Neural cell (in vitro differentiated cells): ENCODE measurements at regions not wholly inside any gene's neighbourhood (a gene's known extent, or its start where the extent isn't known, plus 50 kb on each side); places are given as distances from the start of the nearest gene placed in this dataset.

ENCODE experiments used
- H2AFZ ChIP-seq: fragments of 200-600, 300-800 bp; sonication (generic), shearing (Covaris generic); 2 replicates; pipeline ENCODE4 v1.6.0; 2014; ENCODE audit warnings: low read depth, mild to moderate bottlenecking, antibody characterized with exemption, low read length, moderate library complexity
- H3F3A ChIP-seq: fragments of 200-600 bp; shearing (Covaris generic); 2 replicates; pipeline ENCODE4 v1.6.1; 2016; ENCODE audit warnings: mild to moderate bottlenecking, moderate library complexity, mixed read lengths, antibody characterized with exemption, low read length; ENCODE audit not compliant: insufficient read depth, poor library complexity, severe bottlenecking
- H3K27ac ChIP-seq: fragments of 200-600, 300-800 bp; sonication (generic), shearing (Covaris generic); 2 replicates; pipeline ENCODE4 v1.5.1; 2014; ENCODE audit warnings: mild to moderate bottlenecking, low read length, moderate library complexity
- H3K27me3 ChIP-seq: fragments of 300-800, 200-600 bp; sonication (generic), shearing (Covaris generic); 2 replicates; pipeline ENCODE4 v1.6.0; 2014; ENCODE audit warnings: mild to moderate bottlenecking, low read depth, low read length, moderate library complexity; ENCODE audit not compliant: insufficient read depth
- H3K36me3 ChIP-seq: fragments of 300-800, 200-600 bp; sonication (generic), shearing (Covaris generic); 2 replicates; pipeline ENCODE4 v1.5.1; 2014; ENCODE audit warnings: mild to moderate bottlenecking, antibody characterized with exemption, low read length, moderate library complexity; ENCODE audit not compliant: insufficient read depth
- H3K4me2 ChIP-seq: fragments of 300-800, 200-600 bp; sonication (generic), shearing (Covaris generic); 2 replicates; pipeline ENCODE4 v1.6.0; 2014; ENCODE audit warnings: mild to moderate bottlenecking, low read length
- H3K4me3 ChIP-seq: fragments of 300-800, 200-600 bp; sonication (generic), shearing (Covaris generic); 2 replicates; pipeline ENCODE4 v1.5.1; 2014; ENCODE audit warnings: mild to moderate bottlenecking, low read length, moderate library complexity
- H3K79me2 ChIP-seq: fragments of 200-600 bp; shearing (Covaris generic); replicated peaks from 2 replicates; pipeline ENCODE4 v1.6.0; 2014; ENCODE audit warnings: mild to moderate bottlenecking, low read length, moderate library complexity; ENCODE audit not compliant: insufficient read depth
- H3K9ac ChIP-seq: fragments of 300-800, 200-600 bp; sonication (generic), shearing (Covaris generic); 2 replicates; pipeline ENCODE4 v1.6.1; 2016; ENCODE audit warnings: mild to moderate bottlenecking, low read length, mixed read lengths
- H3K9me2 ChIP-seq: fragments of 200-600 bp; shearing (Covaris generic); 2 replicates; pipeline ENCODE4 v1.6.1; 2016; ENCODE audit warnings: mild to moderate bottlenecking, low read length, mixed read lengths; ENCODE audit not compliant: insufficient read depth
- H3K9me3 ChIP-seq: fragments of 200-600, 300-800 bp; sonication (generic), shearing (Covaris generic); 2 replicates; pipeline ENCODE4 v1.6.1; 2016; ENCODE audit warnings: mild to moderate bottlenecking, mixed run types, low read length, moderate library complexity, mixed read lengths
- H4K20me1 ChIP-seq: fragments of 200-600 bp; shearing (Covaris generic); 2 replicates; pipeline ENCODE4 v1.6.1; 2016; ENCODE audit warnings: mild to moderate bottlenecking, mixed run types; ENCODE audit not compliant: insufficient read depth
- CTCF ChIP-seq: fragments of 450-650 bp; IDR thresholded peaks from 2 replicates; pipeline ENCODE4 v1.5.1; 2014; ENCODE audit warnings: antibody characterized with exemption, mild to moderate bottlenecking, moderate library complexity; ENCODE audit not compliant: poor library complexity, severe bottlenecking
- EP300 ChIP-seq: fragments of 450-650 bp; conservative IDR thresholded peaks from 2 replicates; pipeline ENCODE4 v1.6.1; 2014; ENCODE audit warnings: antibody characterized with exemption, mild to moderate bottlenecking, moderate library complexity; ENCODE audit not compliant: poor library complexity, severe bottlenecking
- MXI1 ChIP-seq: fragments of 450-650 bp; conservative IDR thresholded peaks from 2 replicates; pipeline ENCODE4 v1.6.1; 2014; ENCODE audit warnings: antibody characterized with exemption, mild to moderate bottlenecking; ENCODE audit not compliant: poor library complexity, severe bottlenecking
- RAD21 ChIP-seq: fragments of 450-650 bp; conservative IDR thresholded peaks from 2 replicates; pipeline ENCODE4 v1.6.1; 2014; ENCODE audit warnings: antibody characterized with exemption, mild to moderate bottlenecking, moderate library complexity
- REST ChIP-seq: IDR thresholded peaks from 2 replicates; pipeline ENCODE4 v1.6.1; 2012; ENCODE audit warnings: borderline replicate concordance
- SMC3 ChIP-seq: fragments of 450-650 bp; conservative IDR thresholded peaks from 2 replicates; pipeline ENCODE4 v1.6.1; 2014; ENCODE audit warnings: antibody characterized with exemption, mild to moderate bottlenecking, moderate library complexity; ENCODE audit not compliant: poor library complexity
- TAF1 ChIP-seq: IDR thresholded peaks from 2 replicates; pipeline ENCODE4 v1.6.1; 2012; ENCODE audit warnings: low read depth

- Histone ChIP-seq H3K27ac (no peak overlapping the region), H3K9me3 (no peaks in the 10 kb centered on the region), H3K9me2 (no peaks in the 10 kb centered on the region), H3K4me2 (no peak overlapping the region), H3K27me3 (no peaks in the 10 kb centered on the region), H3F3A (no peaks in the 10 kb centered on the region), H2AFZ (no peak overlapping the region), H3K4me3 (no peak overlapping the region), H3K36me3 (no peaks in the 10 kb centered on the region), H4K20me1 (no peaks in the 10 kb centered on the region), H3K9ac (no peak overlapping the region), H3K79me2 (no peaks in the 10 kb centered on the region)
- TF ChIP-seq RAD21 (peak; percentile 62), EP300 (no peak), SMC3 (peak; percentile 49), TAF1 (no peak), CTCF (peak; percentile 54)
Observed at GRCh38 chr21:27476696-27477095, 509.8 kb upstream of the ADAMTS5 start.

- no peaks in the 10 kb centered on the region for H3K27me3 ChIP-seq
Observed at GRCh38 chr21:27475363-27475955, 508.6 kb upstream of the ADAMTS5 start.

More at GRCh38 chr21:27475363-27475955, 508.6 kb upstream of the ADAMTS5 start:
- Histone ChIP-seq H3K27ac (no peak overlapping the region), H3K36me3 (no peaks in the 10 kb centered on the region), H3K9ac (no peak overlapping the region), H4K20me1 (no peaks in the 10 kb centered on the region), H3K4me2 (no peak overlapping the region), H3K4me3 (no peak overlapping the region), H3K79me2 (no peaks in the 10 kb centered on the region), H2AFZ (no peak overlapping the region), H3K9me2 (no peaks in the 10 kb centered on the region), H3F3A (no peaks in the 10 kb centered on the region), H3K9me3 (no peaks in the 10 kb centered on the region)
- TF ChIP-seq MXI1: no peak
- no peak for TF ChIP-seq EP300
- no peak for TF ChIP-seq REST
